ENCODE measurements at regions not wholly inside any gene's neighbourhood (a gene's known extent, or its start where the extent isn't known, plus 50 kb on each side); places are given as distances from the start of the nearest gene placed in this dataset.

DNA sequence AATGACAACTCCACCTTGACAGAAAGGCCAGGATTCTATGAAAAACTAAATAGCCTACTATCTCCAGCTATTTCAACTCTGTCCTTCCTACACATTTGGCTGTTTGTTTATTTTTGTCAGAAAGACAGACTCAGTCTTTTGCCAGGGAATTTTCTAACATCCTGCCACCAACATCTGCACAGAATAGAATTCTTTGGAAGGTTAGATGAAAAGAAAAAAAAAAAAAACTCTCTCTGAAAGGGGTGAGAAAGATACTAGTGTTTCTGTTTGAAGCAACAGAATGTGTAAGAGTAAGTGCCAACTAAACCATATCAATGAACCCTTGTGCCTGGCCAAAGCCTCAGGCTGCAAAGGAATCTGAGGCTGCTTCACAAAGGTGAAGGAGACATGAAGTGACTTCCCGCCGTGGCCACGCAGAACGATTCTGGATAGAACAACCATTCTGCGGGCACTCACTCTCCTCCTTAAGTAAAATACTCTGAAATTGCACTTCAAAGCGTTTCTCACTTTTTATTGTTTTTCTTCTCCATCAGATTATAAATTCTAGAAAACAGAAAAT is 498.2 kb downstream of the IRS2 start:
- no peak for TF ChIP-seq GATA3 (IDR thresholded peaks at IDR 0.05; ENCODE audit: low read depth, low read length)
- no peak for TF ChIP-seq GATA2 (IDR thresholded peaks at IDR 0.05; ENCODE audit: low read depth, low read length)

- TF ChIP-seq GATA3 (IDR thresholded peaks at IDR 0.05; ENCODE audit: low read depth, low read length) (no peak), GATA2 (IDR thresholded peaks at IDR 0.05; ENCODE audit: low read depth, low read length) (no peak)
Measured at GRCh38 chr13:109287553-109287952, 498.8 kb downstream of the IRS2 start.

DNA sequence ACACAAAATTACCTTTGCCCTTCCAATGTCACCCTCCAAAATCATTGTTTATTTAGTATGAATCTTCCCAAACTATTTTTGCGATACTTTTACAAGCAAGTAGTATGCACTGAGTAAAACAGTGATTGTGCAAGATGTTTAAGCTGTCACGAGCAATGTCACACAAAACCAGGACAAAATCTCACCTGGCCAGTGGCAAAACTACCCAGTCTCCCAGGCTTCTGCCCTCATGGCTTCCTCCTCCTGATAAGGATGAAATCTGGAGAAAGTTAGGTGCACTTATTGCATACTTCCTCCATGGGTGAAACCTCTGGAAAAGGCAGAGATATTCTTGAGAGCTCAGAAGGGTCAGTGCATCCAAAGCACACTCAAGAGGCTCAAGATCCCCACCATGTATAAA is 500.8 kb downstream of the IRS2 start:
- TF ChIP-seq GATA2 (IDR thresholded peaks at IDR 0.05; ENCODE audit: low read depth, low read length) (no peak), GATA3 (IDR thresholded peaks at IDR 0.05; ENCODE audit: low read depth, low read length) (no peak)

- TF ChIP-seq GATA2 (IDR thresholded peaks at IDR 0.05; ENCODE audit: low read depth, low read length) (no peak), GATA3 (IDR thresholded peaks at IDR 0.05; ENCODE audit: low read depth, low read length) (no peak)
Measured at GRCh38 chr13:109281903-109282635, 504.3 kb downstream of the IRS2 start.

- TF ChIP-seq GATA3 (IDR thresholded peaks at IDR 0.05; ENCODE audit: low read depth, low read length) (no peak), GATA2 (IDR thresholded peaks at IDR 0.05; ENCODE audit: low read depth, low read length) (no peak)
Measured at GRCh38 chr13:109281017-109281902, 505.1 kb downstream of the IRS2 start.

GRCh38 chr13:109276261-109276660 is 510.1 kb downstream of the IRS2 start:
- TF ChIP-seq GATA3 (IDR thresholded peaks at IDR 0.05; ENCODE audit: low read depth, low read length) (no peak), GATA2 (IDR thresholded peaks at IDR 0.05; ENCODE audit: low read depth, low read length) (no peak)

DNA sequence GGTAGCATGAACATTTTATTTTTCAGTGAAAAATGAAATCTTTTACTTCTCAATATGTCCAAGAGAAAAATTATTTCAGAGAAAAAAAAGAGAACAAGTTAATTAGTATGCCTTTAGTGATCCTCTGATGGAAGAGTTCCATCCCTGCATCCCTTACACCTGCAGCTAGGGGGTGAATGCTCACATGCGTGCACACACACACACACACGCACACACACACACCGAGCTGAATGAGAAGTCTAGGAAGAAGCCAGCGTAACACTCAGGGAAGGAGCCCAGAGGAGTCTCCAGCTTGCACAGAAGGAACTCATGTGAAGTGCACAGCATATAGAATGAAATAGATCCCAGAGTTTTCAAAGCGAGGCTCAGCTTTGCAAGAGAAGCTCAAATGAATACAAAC is 510.5 kb downstream of the IRS2 start:
- TF ChIP-seq GATA2 (IDR thresholded peaks at IDR 0.05; ENCODE audit: low read depth, low read length) = no peak
- no peak for TF ChIP-seq GATA3 (IDR thresholded peaks at IDR 0.05; ENCODE audit: low read depth, low read length)

DNA sequence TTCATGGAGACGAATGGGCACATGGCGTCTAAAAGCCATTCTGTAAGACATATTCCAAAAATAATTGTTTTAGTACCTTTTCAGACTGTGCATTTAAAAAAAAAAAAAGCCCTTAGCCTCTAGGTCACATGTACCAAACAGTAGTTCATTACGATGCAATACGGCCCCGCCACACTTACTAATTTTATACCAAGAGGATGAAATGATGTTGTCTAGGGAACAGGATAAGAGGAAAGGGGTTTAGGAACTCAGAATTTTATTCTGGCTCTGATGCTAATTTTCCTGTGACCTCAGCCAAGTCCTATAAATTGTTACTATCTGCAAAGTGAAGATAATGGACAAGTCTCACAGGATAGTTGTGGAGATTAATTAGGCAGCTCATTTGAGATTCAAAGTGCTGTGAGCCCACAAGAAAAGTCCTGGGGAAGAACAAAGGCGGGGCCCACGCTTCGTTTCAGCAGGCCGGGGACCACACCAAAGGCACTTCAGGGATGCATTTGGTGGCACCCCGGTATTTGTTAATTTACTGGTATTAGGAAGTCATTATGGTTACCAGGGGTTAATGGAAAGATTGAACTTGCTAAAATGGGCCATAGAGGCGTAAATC is 511.1 kb downstream of the IRS2 start:
- TF ChIP-seq GATA3 (IDR thresholded peaks at IDR 0.05; ENCODE audit: low read depth, low read length) (no peak), GATA2 (IDR thresholded peaks at IDR 0.05; ENCODE audit: low read depth, low read length) (no peak)

DNA sequence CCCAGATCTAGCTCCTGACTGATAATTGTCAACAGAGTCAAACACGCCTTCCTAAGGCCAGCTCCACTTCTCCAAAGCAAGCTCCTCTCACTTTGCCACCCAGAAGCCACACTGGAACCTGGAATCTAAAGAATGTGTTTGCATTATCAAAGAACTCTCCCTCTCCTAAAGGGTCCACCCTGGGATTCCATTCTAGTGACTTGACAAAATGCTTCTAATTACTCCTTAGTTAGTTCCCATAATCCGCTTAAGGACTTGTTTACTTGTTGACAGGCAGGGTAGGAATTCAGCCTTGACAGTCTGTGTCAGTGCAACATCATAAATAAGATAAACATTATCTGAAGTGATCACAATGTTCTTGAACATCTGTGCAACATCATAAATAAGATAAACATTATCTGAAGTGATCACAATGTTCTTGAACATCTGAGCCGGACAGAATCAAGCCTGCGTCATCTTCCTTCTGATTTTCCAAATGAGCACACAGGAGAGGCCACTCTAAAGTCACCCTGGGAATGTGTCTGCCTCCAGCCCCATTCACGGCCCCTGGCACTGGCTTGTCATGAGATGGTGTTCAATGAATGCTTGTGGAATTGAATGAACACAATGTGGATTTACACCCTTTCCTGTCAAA is 512.1 kb downstream of the IRS2 start:
- TF ChIP-seq GATA2 (IDR thresholded peaks at IDR 0.05; ENCODE audit: low read depth, low read length) (no peak), GATA3 (IDR thresholded peaks at IDR 0.05; ENCODE audit: low read depth, low read length) (no peak)

DNA sequence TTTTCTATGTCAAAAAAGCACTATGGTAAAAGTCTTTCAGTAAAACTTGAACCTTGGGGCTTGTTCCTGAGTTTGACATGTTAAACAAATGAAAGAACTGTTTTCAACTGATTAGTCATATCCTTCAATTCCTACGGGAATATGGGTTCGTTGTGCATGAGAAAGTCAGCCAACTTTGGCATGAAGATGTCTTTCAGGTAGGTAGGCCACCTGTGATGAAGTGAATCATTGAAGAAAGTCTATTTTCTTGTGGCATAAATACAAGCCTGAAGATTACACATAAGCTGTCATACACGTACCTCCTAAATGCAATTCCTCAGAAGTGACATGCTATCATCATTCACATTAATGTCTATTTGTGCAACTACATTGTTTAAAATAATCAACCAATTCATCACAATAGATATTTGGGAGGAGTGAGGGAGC is 513.0 kb downstream of the IRS2 start:
- TF ChIP-seq GATA2 (IDR thresholded peaks at IDR 0.05; ENCODE audit: low read depth, low read length) (no peak), GATA3 (IDR thresholded peaks at IDR 0.05; ENCODE audit: low read depth, low read length) (no peak)

GRCh38 chr13:109272595-109273325 is 513.6 kb downstream of the IRS2 start:
- no peak for TF ChIP-seq GATA3 (IDR thresholded peaks at IDR 0.05; ENCODE audit: low read depth, low read length)
- TF ChIP-seq GATA2 (IDR thresholded peaks at IDR 0.05; ENCODE audit: low read depth, low read length) = no peak

DNA sequence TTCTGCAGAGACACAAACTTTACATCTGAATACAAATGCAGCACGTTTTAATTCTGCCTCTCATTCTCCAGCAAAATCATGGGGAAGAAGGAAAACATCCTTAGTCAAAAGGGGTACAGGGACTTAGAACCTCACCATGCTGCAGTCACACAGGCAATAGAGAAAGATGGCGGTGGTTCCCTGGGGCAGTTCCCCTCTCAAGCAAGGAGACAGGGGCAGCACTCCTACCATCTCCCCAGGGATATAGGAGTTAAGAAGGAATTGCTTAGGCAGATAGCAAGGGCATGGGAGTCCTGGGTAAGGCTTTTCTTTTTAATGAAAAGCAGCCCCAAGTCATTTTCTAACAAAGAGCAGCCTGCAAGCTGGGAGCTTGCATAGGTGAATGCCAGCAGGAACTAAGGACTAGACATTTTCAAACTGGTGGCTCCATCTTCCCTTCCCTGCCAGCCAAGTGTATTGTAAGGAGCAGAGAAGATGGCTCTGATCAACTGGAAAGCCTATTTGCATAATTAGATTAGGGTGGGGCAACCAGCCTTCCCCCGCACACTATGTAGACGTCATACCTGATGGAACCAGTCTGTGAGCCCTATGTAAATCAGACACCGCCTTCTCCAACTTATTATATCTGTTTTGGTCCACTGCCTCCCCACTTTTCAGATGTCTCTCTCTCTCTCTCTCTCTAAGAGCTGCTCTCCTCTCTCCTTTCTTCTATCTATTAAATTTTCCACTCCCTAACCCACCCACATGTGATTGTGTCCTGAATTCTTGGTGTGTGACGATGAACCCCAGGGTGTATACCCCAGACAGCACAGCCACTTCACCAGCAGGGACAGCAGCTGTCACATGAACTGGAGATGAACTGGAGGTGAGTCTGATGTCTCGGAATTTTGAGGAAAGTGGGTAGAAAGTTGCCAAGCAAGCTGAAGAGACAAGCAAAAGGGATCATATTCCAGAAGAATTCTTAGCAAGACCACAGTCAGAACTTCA is 514.5 kb downstream of the IRS2 start:
- TF ChIP-seq GATA2 (IDR thresholded peaks at IDR 0.05; ENCODE audit: low read depth, low read length) = no peak
- TF ChIP-seq GATA3 (IDR thresholded peaks at IDR 0.05; ENCODE audit: low read depth, low read length) = no peak
